Ecto neural progenitor cell (in vitro differentiated cells): ENCODE measurements at regions not wholly inside any gene's neighbourhood (a gene's known extent, or its start where the extent isn't known, plus 50 kb on each side); places are given as distances from the start of the nearest gene placed in this dataset.
"Not testable (repeated sequence)": the region's sequence is repeated elsewhere in the genome, so short reads cannot be mapped to it uniquely, and the experiment has no call there.

Experiments
- DNase-seq: peaks from one replicate; pipeline ENCODE4 v3.0.0-alpha.2; 2018; ENCODE audit warnings: low spot score

DNA sequence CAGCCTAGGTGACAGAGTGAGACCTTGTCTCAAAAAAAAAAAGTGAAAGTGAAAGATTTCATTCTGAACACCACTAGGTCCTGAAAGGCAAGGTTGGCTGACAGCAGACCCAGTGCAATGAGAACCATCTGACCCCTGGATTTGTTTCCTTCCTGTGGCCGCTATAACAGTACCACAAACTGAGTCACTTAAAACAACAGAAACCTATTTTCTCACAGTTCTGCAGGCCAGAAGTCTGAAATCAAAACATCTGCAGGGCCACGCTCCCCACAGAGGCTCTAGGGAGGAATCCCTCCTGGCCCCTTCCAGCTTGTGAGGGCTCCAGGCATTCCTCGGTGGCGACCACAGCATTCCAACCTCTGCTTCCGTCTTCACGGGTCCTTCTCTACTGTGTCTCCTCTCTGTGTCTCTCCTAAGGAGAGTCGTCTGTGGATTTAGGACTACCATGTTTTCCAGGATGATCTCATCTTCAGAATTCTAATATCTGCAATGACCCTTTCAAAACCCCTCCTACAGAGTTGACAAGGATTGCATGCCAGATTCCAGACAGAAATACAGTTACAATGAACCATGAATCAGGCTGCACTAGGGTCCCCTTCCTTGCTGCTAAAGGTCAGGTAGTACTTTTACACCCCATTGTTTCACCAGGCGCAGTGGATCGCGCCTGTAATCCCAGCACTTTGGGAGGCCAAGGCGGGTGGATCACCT lies 78.0 kb upstream of the ADGRL1 start:
- peak; percentile 53 for DNase-seq

DNA sequence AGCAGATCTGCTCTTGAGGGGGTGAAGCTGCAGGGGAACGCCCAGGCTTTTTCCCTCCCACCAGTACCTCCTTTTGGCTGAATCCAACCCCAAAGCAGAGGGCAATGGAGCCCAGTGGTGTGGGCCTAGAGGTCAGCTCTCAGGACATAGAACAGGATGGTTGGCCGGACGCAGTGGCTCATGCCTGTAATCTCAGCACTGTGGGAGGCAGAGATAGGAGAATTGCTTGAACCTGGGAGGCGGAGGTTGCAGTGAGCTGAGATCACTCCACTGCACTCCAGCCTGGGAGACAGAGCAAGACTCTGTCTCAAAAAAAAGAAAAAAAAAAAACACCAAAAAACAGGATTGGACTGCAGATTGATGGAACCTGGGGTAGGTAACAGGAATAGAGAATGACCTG lies 73.3 kb upstream of the ADGRL1 start:
- not testable (repeated sequence) for DNase-seq

DNA sequence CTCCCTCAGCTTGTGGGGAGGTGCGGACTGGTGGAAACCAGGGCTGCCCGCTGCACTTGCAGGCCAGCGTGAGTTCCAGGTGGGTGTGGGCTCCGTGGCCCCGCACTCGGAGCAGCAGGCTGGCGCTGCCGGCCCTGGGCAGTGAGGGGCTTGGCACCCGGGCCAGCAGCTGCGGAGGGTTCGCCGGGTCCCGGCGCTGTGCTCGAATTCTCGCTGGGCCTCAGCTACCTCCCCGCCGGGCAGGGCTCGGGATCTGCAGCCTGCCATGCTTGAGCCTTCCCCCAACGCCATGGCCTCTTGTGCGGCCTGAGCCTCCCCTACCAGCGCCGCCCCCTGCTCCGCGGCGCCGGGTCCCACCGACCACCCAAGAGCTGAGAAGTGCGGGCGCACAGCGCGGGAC lies 71.6 kb upstream of the ADGRL1 start:
- DNase-seq: no peak

DNA sequence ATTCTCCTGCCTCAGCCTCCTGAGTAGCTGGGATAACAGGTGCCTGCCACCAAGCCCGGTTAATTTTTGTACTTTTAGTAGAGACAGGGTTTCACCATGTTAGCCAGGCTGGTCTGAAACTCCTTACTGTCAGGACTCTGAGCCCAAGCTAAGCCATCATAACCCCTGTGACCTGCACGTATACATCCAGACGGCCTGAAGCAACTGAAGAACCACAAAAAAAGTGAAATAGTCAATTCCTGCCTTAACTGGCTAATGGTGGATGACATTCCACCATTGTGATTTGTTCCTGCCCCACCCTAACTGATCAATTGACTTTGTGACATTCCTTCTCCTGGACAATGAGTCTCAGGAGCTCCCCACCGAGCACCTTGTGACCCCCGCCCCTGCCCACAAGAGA lies 69.9 kb upstream of the ADGRL1 start:
- DNase-seq: not testable (repeated sequence)

DNA sequence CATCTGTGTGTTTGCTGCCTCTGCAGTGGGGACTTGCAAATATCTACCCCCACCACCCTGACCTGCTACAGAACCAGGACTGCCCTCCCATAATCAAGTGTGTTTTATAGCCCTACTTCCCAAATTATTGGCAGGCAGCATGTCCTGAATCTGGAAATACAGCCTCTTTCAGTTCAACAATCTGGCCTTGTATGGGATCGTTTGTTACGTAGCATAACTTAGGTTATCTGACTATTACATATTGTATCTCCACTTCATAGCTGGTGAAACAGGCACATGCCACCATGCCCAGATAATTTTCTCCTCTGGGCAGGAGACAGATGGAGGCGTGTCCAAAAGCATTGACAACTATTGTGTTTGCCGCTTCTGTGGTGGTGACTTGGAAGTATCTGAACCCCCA lies 66.7 kb upstream of the ADGRL1 start:
- no peak for DNase-seq

DNA sequence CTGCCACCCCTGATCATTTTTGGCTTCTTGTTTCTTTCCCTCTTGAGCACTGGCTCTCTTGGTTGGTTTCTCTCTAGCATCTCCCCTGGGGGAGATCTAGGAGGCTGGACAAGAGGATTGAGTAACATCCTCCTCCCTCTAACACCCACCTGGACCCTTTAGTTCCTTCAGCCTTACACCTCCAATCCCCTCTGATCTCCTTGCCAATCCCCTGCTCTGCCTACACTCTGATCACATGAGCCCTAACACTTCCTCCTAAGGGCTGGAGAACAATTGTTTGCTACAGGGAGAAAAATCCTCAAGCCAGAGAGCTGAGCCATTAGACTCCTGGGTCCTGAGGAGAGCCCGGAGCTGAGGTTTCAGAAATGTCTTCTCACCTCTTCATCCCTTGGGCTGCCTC lies 65.9 kb upstream of the ADGRL1 start:
- DNase-seq: no peak

DNA sequence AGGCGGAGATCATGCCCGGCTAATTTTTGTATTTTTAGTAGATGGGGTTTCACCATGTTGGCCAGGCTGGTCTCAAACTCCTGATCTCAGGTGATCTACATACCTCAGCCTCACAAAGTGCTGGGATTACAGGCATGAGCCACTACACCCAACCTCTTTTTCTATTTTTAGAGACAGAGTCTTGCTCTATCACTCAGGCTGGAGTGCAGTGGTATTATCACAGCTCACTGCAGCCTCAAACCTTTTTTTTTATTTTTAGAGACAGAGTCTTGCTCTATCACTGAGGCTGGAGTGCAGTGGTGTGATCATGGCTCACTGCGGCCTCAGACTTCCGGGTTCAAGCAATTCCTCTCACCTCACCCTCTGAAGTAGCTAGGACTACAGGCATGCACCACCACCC lies 64.6 kb upstream of the ADGRL1 start:
- DNase-seq: not testable (repeated sequence)

DNA sequence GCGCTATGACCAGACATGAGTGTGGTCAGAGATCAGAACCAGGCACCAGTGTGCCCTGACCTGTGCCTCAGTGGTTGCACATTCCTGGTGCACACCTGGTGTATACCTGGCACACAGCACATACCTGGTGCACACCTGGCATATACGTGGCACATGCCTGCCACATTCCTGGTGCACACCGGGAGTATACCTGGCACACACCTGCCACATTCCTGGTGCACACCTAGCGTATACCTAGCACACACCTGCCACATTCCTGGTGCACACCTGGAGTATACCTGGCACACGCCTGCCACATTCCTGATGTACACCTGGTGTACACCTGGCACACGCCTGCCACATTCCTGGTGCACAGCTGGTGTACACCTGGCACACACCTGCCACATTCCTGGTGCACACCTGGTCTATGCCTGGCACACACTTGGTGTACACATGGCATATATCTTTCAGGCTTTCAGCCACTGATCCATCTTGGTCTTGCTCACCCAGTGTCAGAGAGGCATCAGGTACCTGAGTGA lies 61.3 kb upstream of the ADGRL1 start:
- no peak for DNase-seq

DNA sequence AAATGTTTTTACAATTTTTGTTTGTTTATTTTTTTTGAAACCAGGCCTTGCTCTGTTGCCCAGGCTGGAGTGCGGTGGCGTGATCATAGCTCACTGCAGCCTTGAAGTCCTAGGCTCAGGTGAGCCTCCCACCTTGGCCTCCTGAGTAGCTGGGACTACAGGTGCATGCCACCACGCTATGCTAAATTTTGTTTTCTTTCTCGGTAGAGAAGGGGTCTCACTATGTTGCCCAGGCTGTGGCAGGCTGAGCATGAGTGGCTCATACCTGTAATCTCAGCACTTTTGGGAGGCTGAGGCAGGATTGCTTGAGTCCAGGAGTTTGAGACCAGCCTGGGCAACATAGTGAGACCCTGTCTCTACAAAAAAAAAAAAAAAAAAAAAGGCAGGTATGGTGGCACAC lies 60.2 kb upstream of the ADGRL1 start:
- not testable (repeated sequence) for DNase-seq

DNA sequence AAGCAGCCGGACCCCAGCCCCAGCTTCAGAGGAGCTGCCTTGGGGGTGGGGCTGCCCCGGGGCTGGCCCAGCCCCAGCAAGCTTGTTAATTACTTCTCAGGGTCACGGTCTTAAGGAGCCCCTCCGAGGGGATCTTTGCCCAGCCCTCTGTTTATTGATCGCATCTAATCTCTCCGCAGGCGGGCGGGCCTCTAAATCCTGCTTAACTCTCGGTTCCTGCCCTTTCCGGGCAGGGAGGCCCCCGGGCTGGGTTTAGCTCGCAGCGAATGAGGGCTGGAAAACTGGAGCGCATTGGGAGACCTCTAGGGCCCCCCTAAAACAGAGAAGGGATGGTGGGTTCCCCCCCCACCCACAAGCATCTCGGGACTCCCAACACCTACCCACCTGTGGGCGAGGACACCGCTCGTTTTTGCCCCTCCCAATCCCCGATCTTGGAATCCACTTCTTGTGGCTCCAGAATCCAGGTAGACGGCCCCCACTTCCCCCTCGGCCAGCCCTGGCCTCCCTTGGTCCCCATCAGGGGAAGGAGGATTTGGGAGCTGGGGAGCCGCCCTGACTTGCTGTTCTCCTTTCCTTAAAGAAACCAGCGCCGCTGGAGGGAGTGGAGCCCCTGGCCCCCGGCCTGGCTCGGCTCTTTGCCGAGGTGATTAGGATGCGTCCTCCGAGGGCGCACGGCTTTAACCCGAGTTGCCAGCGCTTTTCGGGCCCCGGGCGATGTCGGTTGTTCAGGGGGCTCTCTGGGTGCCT lies 59.5 kb upstream of the ADGRL1 start:
- peak; percentile 83 for DNase-seq

DNA sequence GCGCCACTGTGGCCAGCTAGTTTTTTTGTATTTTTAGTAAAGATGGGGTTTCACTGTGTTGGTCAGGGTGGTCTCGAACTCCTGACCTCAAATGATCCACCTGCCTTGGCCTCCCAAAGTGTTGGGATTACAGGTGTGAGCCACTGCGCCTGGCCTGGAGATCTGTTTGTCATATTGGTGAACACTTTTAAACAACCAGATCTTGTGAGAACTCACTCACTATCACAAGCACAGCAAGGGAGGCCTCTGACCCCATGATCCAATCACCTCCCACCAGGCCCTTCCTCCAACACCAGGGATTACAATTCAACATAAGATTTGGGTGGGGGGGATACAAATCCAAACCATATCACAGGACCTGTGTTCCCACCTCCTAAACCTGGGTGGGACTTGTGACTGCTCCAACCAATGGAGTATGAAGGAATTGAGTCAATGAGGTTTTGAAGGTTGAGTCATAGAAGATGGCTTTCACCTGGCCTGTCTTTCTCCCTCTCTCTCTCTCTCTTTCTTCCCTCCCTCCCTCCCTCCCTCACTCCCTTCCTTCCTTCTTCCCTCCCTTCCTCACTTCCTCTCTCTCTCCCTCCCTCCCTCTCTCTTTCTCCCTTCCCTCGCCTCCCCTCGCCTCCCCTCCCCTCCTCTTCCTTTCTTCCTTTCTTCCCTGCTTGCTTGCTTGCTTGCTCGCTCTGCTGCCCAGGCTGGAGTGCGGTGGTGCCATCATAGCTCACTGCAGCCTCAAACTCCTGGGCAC lies 50.1 kb upstream of the ADGRL1 start:
- DNase-seq: not testable (repeated sequence)
